HEK293T (cell line): ENCODE measurements at regions not wholly inside any gene's neighbourhood (a gene's known extent, or its start where the extent isn't known, plus 50 kb on each side); places are given as distances from the start of the nearest gene placed in this dataset.
"Not testable (repeated sequence)": the region's sequence is repeated elsewhere in the genome, so short reads cannot be mapped to it uniquely, and the experiment has no call there.

Experiments used
- CTCF ChIA-PET: fragments of 350-600 bp; formaldehyde crosslinking; extraction: SDS; loops from one replicate; lab custom pipeline; 2021; ENCODE audit warnings: antibody characterized with exemption, inconsistent platforms; lab: Yijun Ruan, JAX
- POLR2A ChIA-PET: fragments of 350-600 bp; formaldehyde crosslinking; extraction: SDS; loops from one replicate; lab custom pipeline; 2020; ENCODE audit warnings: antibody characterized with exemption, inconsistent platforms; lab: Yijun Ruan, JAX
- DNase-seq: peaks from one replicate; pipeline ENCODE4 v3.0.0; 2012; ENCODE audit warnings: mixed read lengths; ENCODE audit errors: extremely low spot score
- ARNT ChIP-seq: fragments of 450-650 bp; IDR thresholded peaks from 2 replicates; pipeline ENCODE4 v1.6.1; 2017; ENCODE audit warnings: mild to moderate bottlenecking
- BHLHE40 ChIP-seq: fragments of 450-650 bp; IDR thresholded peaks from 2 replicates; pipeline ENCODE4 v1.6.1; 2016; ENCODE audit warnings: mild to moderate bottlenecking, moderate library complexity, borderline replicate concordance
- CTBP1 ChIP-seq: fragments of 450-650 bp; IDR thresholded peaks from 2 replicates; pipeline ENCODE4 v1.6.1; 2016; ENCODE audit warnings: borderline replicate concordance
- ELF4 ChIP-seq: fragments of 450-650 bp; IDR thresholded peaks from 2 replicates; pipeline ENCODE4 v1.6.1; 2017; ENCODE audit warnings: antibody characterized with exemption
- FOXA1 ChIP-seq: fragments of 450-650 bp; IDR thresholded peaks from 2 replicates; pipeline ENCODE4 v1.6.1; 2016; ENCODE audit warnings: mild to moderate bottlenecking
- FOXK2 ChIP-seq: fragments of 450-650 bp; IDR thresholded peaks from 2 replicates; pipeline ENCODE4 v1.6.1; 2016; ENCODE audit warnings: mild to moderate bottlenecking
- FOXM1 ChIP-seq: fragments of 450-650 bp; IDR thresholded peaks from 2 replicates; pipeline ENCODE4 v1.6.1; 2017; ENCODE audit warnings: mild to moderate bottlenecking, borderline replicate concordance
- HDGF ChIP-seq: fragments of 450-650 bp; IDR thresholded peaks from 2 replicates; pipeline ENCODE4 v1.6.1; 2017; ENCODE audit warnings: antibody characterized with exemption, borderline replicate concordance
- L3MBTL2 ChIP-seq: fragments of 450-650 bp; conservative IDR thresholded peaks from 2 replicates; pipeline ENCODE4 v1.6.1; 2016; ENCODE audit warnings: mild to moderate bottlenecking
- LEF1 ChIP-seq: fragments of 450-650 bp; IDR thresholded peaks from 2 replicates; pipeline ENCODE4 v1.6.1; 2017; ENCODE audit warnings: mild to moderate bottlenecking, borderline replicate concordance
- NFRKB ChIP-seq: fragments of 450-650 bp; IDR thresholded peaks from 2 replicates; pipeline ENCODE4 v1.6.1; 2016; ENCODE audit warnings: mild to moderate bottlenecking, moderate library complexity
- PKNOX1 ChIP-seq: fragments of 450-650 bp; IDR thresholded peaks from 2 replicates; pipeline ENCODE4 v1.6.1; 2016
- SP1 ChIP-seq: fragments of 450-650 bp; IDR thresholded peaks from 2 replicates; pipeline ENCODE4 v1.6.1; 2017
- SUZ12 ChIP-seq: fragments of 450-650 bp; IDR thresholded peaks from 2 replicates; pipeline ENCODE4 v1.6.1; 2016; ENCODE audit warnings: mild to moderate bottlenecking
- TARDBP ChIP-seq: fragments of 450-650 bp; IDR thresholded peaks from 2 replicates; pipeline ENCODE4 v1.6.1; 2016
- ZNF384 ChIP-seq: fragments of 450-650 bp; IDR thresholded peaks from 2 replicates; pipeline ENCODE4 v1.6.1; 2016

GRCh38 chr4:97073194-97073593 is 1070.1 kb downstream of the STPG2 start:
- CTCF ChIA-PET = no interaction called here
- POLR2A ChIA-PET = no interaction called here
- no peak for TF ChIP-seq SUZ12
- no peak for TF ChIP-seq FOXM1
- no peak for TF ChIP-seq FOXA1
- no peak for TF ChIP-seq ZNF384
- no peak for TF ChIP-seq NFRKB
- TF ChIP-seq PKNOX1 = no peak
- no peak for TF ChIP-seq SP1
- TF ChIP-seq TARDBP = no peak
- no peak for TF ChIP-seq FOXK2
- no peak for TF ChIP-seq LEF1
- TF ChIP-seq ARNT = no peak
- no peak for DNase-seq

- ChIA-PET CTCF (interaction anchor here (1.0 kb wide), 1 partner anchor 10 kb away, joined by 3 read pairs; no protein-coding TSS in a partner anchor), POLR2A (no interaction called here)
- no peak for DNase-seq
- TF ChIP-seq PKNOX1 = no peak
- no peak for TF ChIP-seq ZNF384
- no peak for TF ChIP-seq ELF4
- no peak for TF ChIP-seq BHLHE40
- TF ChIP-seq NFRKB = no peak
- no peak for TF ChIP-seq HDGF
- TF ChIP-seq SUZ12 = no peak
- TF ChIP-seq CTBP1 = no peak
Observed at GRCh38 chr4:97074531-97074930, 1068.7 kb downstream of the STPG2 start.

- TF ChIP-seq CTBP1 (no peak), NFRKB (no peak)
- ChIA-PET POLR2A (no interaction called here), CTCF (no interaction called here)
- DNase-seq = no peak
Observed at GRCh38 chr4:97081951-97082350, 1061.3 kb downstream of the STPG2 start.

- DNase-seq, POLR2A ChIA-PET, CTCF ChIA-PET: not testable (repeated sequence)
Observed at GRCh38 chr4:97097036-97097435, 1046.2 kb downstream of the STPG2 start.

- POLR2A ChIA-PET, DNase-seq, CTCF ChIA-PET: not testable (repeated sequence)
Observed at GRCh38 chr4:97101171-97101570, 1042.1 kb downstream of the STPG2 start.

- no peak for TF ChIP-seq HDGF
- TF ChIP-seq ARNT = no peak
- TF ChIP-seq PKNOX1 = no peak
- no peak for TF ChIP-seq ELF4
- no peak for TF ChIP-seq FOXA1
- TF ChIP-seq LEF1 = no peak
- no peak for TF ChIP-seq BHLHE40
- TF ChIP-seq SP1 = no peak
- no peak for TF ChIP-seq FOXM1
- no peak for TF ChIP-seq SUZ12
- TF ChIP-seq L3MBTL2 = no peak
- no peak for TF ChIP-seq TARDBP
- no peak for TF ChIP-seq NFRKB
- no peak for TF ChIP-seq FOXK2
- no peak for TF ChIP-seq CTBP1
- no peak for TF ChIP-seq ZNF384
- no peak for DNase-seq
- CTCF ChIA-PET = no interaction called here
- POLR2A ChIA-PET = no interaction called here
Observed at GRCh38 chr4:97103252-97103651, 1040.0 kb downstream of the STPG2 start.

GRCh38 chr4:97104006-97104405 is 1039.3 kb downstream of the STPG2 start:
- no peak for DNase-seq
- ChIA-PET POLR2A (no interaction called here), CTCF (interaction anchor here (0.6 kb wide), 1 partner anchor 20 kb away, joined by 3 read pairs; no protein-coding TSS in a partner anchor)
- TF ChIP-seq ARNT (no peak), FOXA1 (no peak), FOXK2 (no peak)

- ChIA-PET POLR2A (no interaction called here), CTCF (interaction anchor here (0.6 kb wide), 1 partner anchor 21 kb away, joined by 3 read pairs; no protein-coding TSS in a partner anchor)
- TF ChIP-seq ARNT = no peak
- TF ChIP-seq BHLHE40 = no peak
- no peak for TF ChIP-seq FOXM1
- TF ChIP-seq LEF1 = no peak
- no peak for TF ChIP-seq NFRKB
- no peak for TF ChIP-seq SP1
- TF ChIP-seq ZNF384 = no peak
- no peak for TF ChIP-seq SUZ12
- TF ChIP-seq HDGF = no peak
- no peak for TF ChIP-seq FOXK2
- TF ChIP-seq L3MBTL2 = no peak
- no peak for TF ChIP-seq ELF4
- no peak for DNase-seq
Observed at GRCh38 chr4:97104666-97105065, 1038.6 kb downstream of the STPG2 start.
